ENCODE measurements at regions not wholly inside any gene's neighbourhood (a gene's known extent, or its start where the extent isn't known, plus 50 kb on each side); places are given as distances from the start of the nearest gene placed in this dataset.

- TF ChIP-seq CTCF (IDR thresholded peaks at IDR 0.05; ENCODE audit: low read depth, low read length): no peak
- no peak for TF ChIP-seq POLR2A (IDR thresholded peaks at IDR 0.05; ENCODE audit: extremely low read depth, insufficient read length)
Observed at GRCh38 chr11:105193260-105193659, 53.7 kb upstream of the CARD18 start.
